Panc1 (cell line): ENCODE measurements at regions not wholly inside any gene's neighbourhood (a gene's known extent, or its start where the extent isn't known, plus 50 kb on each side); places are given as distances from the start of the nearest gene placed in this dataset.

Experiments
- ATAC-seq: fragments of 200-7000 bp; cut with Tn5 transposase; 2 replicates; pipeline ENCODE4 v1.9.1; 2020; ENCODE audit warnings: mild to moderate bottlenecking, moderate library complexity
- BruUV-seq: library from RNA; stranded (reverse); fragments of 400-500 nt; replicated peaks from 2 replicates; lab custom pipeline; 2021; lab: Mats Ljungman, UMichigan
- CTCF ChIA-PET: fragments of 300-600 bp; sonication (Branson Sonifier 250); formaldehyde crosslinking; loops from one replicate; lab custom pipeline; 2022; ENCODE audit warnings: antibody characterized with exemption; lab: Charles Lee
- POLR2A ChIA-PET: fragments of 300-600 bp; sonication (Branson Sonifier 250); formaldehyde crosslinking; loops from one replicate; lab custom pipeline; 2022; ENCODE audit warnings: antibody characterized with exemption; lab: Charles Lee
- DNase-seq: peaks from one replicate; pipeline ENCODE4 v3.0.0-alpha.2; 2010; ENCODE audit warnings: low read depth, low spot score
- H3K27ac ChIP-seq: 2 replicates; pipeline ENCODE4 v1.5.1; 2011; ENCODE audit warnings: mild to moderate bottlenecking, low read length, inconsistent platforms
- H3K27me3 ChIP-seq: fragments of 200-500 bp; sonication (Bioruptor generic); 2 replicates; pipeline ENCODE4 v1.6.0; 2014; ENCODE audit warnings: low read length, inconsistent platforms; ENCODE audit not compliant: control insufficient read depth, insufficient read depth
- H3K36me3 ChIP-seq: fragments of 200-500 bp; sonication (Bioruptor generic); 2 replicates; pipeline ENCODE4 v1.5.1; 2014; ENCODE audit warnings: inconsistent platforms, mild to moderate bottlenecking, low read length, moderate library complexity; ENCODE audit not compliant: control insufficient read depth, insufficient read depth
- H3K4me1 ChIP-seq: 2 replicates; pipeline ENCODE4 v1.5.1; 2011; ENCODE audit warnings: inconsistent platforms, mild to moderate bottlenecking, low read length, moderate library complexity; ENCODE audit not compliant: control insufficient read depth, insufficient read depth
- H3K4me3 ChIP-seq, 2 experiments: 2 replicates each; pipeline ENCODE4 v1.5.1; 2011 to 2012; ENCODE audit warnings: low read depth in 2 of 2, low read length in 2 of 2, mild to moderate bottlenecking in 2 of 2, inconsistent platforms in 1 of 2, moderate library complexity in 1 of 2
- H3K9me3 ChIP-seq: fragments of 200-500 bp; sonication (Bioruptor generic); 2 replicates; pipeline ENCODE4 v1.5.1; 2014; ENCODE audit warnings: low read depth, mild to moderate bottlenecking, inconsistent platforms, low read length, moderate library complexity; ENCODE audit not compliant: control insufficient read depth, insufficient read depth
- CTCF ChIP-seq: fragments of 450-650 bp; IDR thresholded peaks from 2 replicates; pipeline ENCODE4 v1.5.1; 2017; ENCODE audit warnings: mild to moderate bottlenecking
- POLR2AphosphoS5 ChIP-seq: IDR thresholded peaks from 2 replicates; pipeline ENCODE4 v1.6.1; 2012; ENCODE audit warnings: mild to moderate bottlenecking, low read depth, low read length, moderate library complexity
- REST ChIP-seq, 2 experiments: IDR thresholded peaks; 2 replicates each; pipeline ENCODE4 v1.6.1; 2011 to 2012; ENCODE audit warnings: low read depth in 2 of 2, control low read depth in 1 of 2, low read length in 1 of 2, mild to moderate bottlenecking in 1 of 2, moderate library complexity in 1 of 2; ENCODE audit not compliant: insufficient read depth in 1 of 2
- SIN3A ChIP-seq: IDR thresholded peaks from 2 replicates; pipeline ENCODE4 v1.6.1; 2012; ENCODE audit warnings: low read depth, mild to moderate bottlenecking, low read length, moderate library complexity, borderline replicate concordance; ENCODE audit not compliant: insufficient read depth
- TCF7L2 ChIP-seq: IDR thresholded peaks from 2 replicates; pipeline ENCODE4 v1.6.1; 2011; ENCODE audit warnings: mild to moderate bottlenecking, low read depth, low read length, inconsistent platforms
- in situ Hi-C: cut with HindIII; loops from 2 replicates; pipeline ENCODE4 v1.10.0; 2016; ENCODE audit warnings: low sequenced_read_pairs, low pct_unique_long_range_greater_than_20kb
- intact Hi-C: fragments of 100-400 bp; cut with micrococcal nuclease; formaldehyde crosslinking; loops from one replicate; pipeline ENCODE4 v1.10.0; 2022; ENCODE audit not compliant: unreplicated experiment

- ATAC-seq (no peak), DNase-seq (no peak)
- POLR2A ChIA-PET: no interaction called here
- TF ChIP-seq REST (IDR thresholded peaks at IDR 0.05; ENCODE audit: insufficient read depth in 1 of 2, low read depth in 2 of 2, low read length in 1 of 2) (no peak), POLR2AphosphoS5 (no peak), SIN3A (no peak), TCF7L2 (no peak), CTCF (no peak)
- no peaks in the 10 kb centered on the region for H3K4me1 ChIP-seq
- H3K27ac ChIP-seq: no peak overlapping the region
- CTCF ChIA-PET: interaction anchor here (0.6 kb wide), 1 partner anchor 425 kb away, joined by 3 read pairs; no protein-coding TSS in a partner anchor
- no peaks in the 10 kb centered on the region for H3K9me3 ChIP-seq
- H3K36me3 ChIP-seq: no peaks in the 10 kb centered on the region
- no TSS peak for BruUV-seq
- in situ Hi-C loops: no loop called here
- no peak overlapping the region for H3K4me3 ChIP-seq
- H3K27me3 ChIP-seq: no peaks in the 10 kb centered on the region
- intact Hi-C loops: no loop called here
Observed at GRCh38 chr10:10520491-10521385, 496.9 kb upstream of the CELF2 start.

GRCh38 chr10:10526846-10527245 is 490.8 kb upstream of the CELF2 start:
- ATAC-seq (no peak), DNase-seq (no peak)
- POLR2A ChIA-PET: no interaction called here

More at GRCh38 chr10:10526846-10527245, 490.8 kb upstream of the CELF2 start:
- Histone ChIP-seq H3K27ac (no peak overlapping the region), H3K4me3 (no peak overlapping the region), H3K27me3 (no peaks in the 10 kb centered on the region), H3K36me3 (no peaks in the 10 kb centered on the region), H3K4me1 (no peaks in the 10 kb centered on the region), H3K9me3 (no peaks in the 10 kb centered on the region)
- no peak for TF ChIP-seq CTCF
- no peak for TF ChIP-seq SIN3A
- no peak for TF ChIP-seq POLR2AphosphoS5
- no peak for TF ChIP-seq TCF7L2
- no peak for TF ChIP-seq REST (IDR thresholded peaks at IDR 0.05; ENCODE audit: insufficient read depth in 1 of 2, low read depth in 2 of 2, low read length in 1 of 2)
- in situ Hi-C loops (no loop called here), intact Hi-C loops (no loop called here)
- no TSS peak for BruUV-seq
- CTCF ChIA-PET: no interaction called here
